GM23338 (cell line): ENCODE measurements at regions not wholly inside any gene's neighbourhood (a gene's known extent, or its start where the extent isn't known, plus 50 kb on each side); places are given as distances from the start of the nearest gene placed in this dataset.

Source experiments
- CREB1 ChIP-seq: fragments of 250-450 bp; sonication (Bioruptor Pico); IDR thresholded peaks from 2 replicates; pipeline ENCODE4 v1.5.0; 2020; ENCODE audit warnings: low read depth, mild to moderate bottlenecking, moderate library complexity
- EZH2 ChIP-seq: fragments of 200-600 bp; sonication (generic); IDR thresholded peaks from one replicate; pipeline ENCODE4 v1.8.0; 2017; ENCODE audit warnings: antibody characterized with exemption, mild to moderate bottlenecking, low read depth; ENCODE audit not compliant: unreplicated experiment
- JUNB ChIP-seq: IDR thresholded peaks from one replicate; pipeline ENCODE4 v1.6.1; 2016; ENCODE audit warnings: antibody characterized with exemption; ENCODE audit not compliant: unreplicated experiment
- POLR2AphosphoS5 ChIP-seq: IDR thresholded peaks from 2 replicates; pipeline ENCODE4 v1.6.1; 2016; ENCODE audit warnings: antibody characterized with exemption, low read depth
- TF ChIP-seq, protein P1 (sequence below), 2 experiments: fragments of 200-600 bp in 1 of 2; sonication (generic) in 1 of 2; conservative IDR thresholded peaks; 2 replicates each; pipeline versions ENCODE4 v1.5.1 to v1.6.1; 2016 to 2017; ENCODE audit warnings: antibody characterized with exemption in 2 of 2, low read depth in 2 of 2, mild to moderate bottlenecking in 2 of 2, moderate library complexity in 1 of 2

- TF ChIP-seq, protein P1, sequence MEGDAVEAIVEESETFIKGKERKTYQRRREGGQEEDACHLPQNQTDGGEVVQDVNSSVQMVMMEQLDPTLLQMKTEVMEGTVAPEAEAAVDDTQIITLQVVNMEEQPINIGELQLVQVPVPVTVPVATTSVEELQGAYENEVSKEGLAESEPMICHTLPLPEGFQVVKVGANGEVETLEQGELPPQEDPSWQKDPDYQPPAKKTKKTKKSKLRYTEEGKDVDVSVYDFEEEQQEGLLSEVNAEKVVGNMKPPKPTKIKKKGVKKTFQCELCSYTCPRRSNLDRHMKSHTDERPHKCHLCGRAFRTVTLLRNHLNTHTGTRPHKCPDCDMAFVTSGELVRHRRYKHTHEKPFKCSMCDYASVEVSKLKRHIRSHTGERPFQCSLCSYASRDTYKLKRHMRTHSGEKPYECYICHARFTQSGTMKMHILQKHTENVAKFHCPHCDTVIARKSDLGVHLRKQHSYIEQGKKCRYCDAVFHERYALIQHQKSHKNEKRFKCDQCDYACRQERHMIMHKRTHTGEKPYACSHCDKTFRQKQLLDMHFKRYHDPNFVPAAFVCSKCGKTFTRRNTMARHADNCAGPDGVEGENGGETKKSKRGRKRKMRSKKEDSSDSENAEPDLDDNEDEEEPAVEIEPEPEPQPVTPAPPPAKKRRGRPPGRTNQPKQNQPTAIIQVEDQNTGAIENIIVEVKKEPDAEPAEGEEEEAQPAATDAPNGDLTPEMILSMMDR (conservative IDR thresholded peaks at IDR 0.05; ENCODE audit: low read depth in 2 of 2) = no peak
- TF ChIP-seq POLR2AphosphoS5 (no peak), CREB1 (CRISPR knock-in tag) (no peak), JUNB (no peak), EZH2 (no peak)
Measured at GRCh38 chr4:54837576-54838140, 179.9 kb downstream of the KIT start.
